ENCODE measurements at regions not wholly inside any gene's neighbourhood (a gene's known extent, or its start where the extent isn't known, plus 50 kb on each side); places are given as distances from the start of the nearest gene placed in this dataset.

GRCh38 chr18:76209597-76209996 is 285.4 kb downstream of the ZNF516 start:
- peak; percentile 21 for DNase-seq (ENCODE audit: low read depth)

GRCh38 chr18:76208678-76209306 is 286.2 kb downstream of the ZNF516 start:
- H3K4me3 ChIP-seq (ENCODE audit: low read depth, low read length): peak overlapping the region; percentile 9
- DNase-seq (ENCODE audit: low read depth): no peak

More at GRCh38 chr18:76209597-76209996, 285.4 kb downstream of the ZNF516 start:
- no peak overlapping the region for H3K4me3 ChIP-seq (ENCODE audit: low read depth, low read length)

GRCh38 chr18:76205906-76206305 is 289.1 kb downstream of the ZNF516 start:
- no peak overlapping the region for H3K4me3 ChIP-seq (ENCODE audit: low read depth, low read length)
- no peak for DNase-seq (ENCODE audit: low read depth)

- no peak overlapping the region for H3K4me3 ChIP-seq (ENCODE audit: low read depth, low read length)
Observed at GRCh38 chr18:76203552-76203951, 291.5 kb downstream of the ZNF516 start.

GRCh38 chr18:76202322-76202721 is 292.7 kb downstream of the ZNF516 start:
- no peak for DNase-seq (ENCODE audit: low read depth)
- H3K4me3 ChIP-seq (ENCODE audit: low read depth, low read length): no peak overlapping the region

More at GRCh38 chr18:76203552-76203951, 291.5 kb downstream of the ZNF516 start:
- DNase-seq (ENCODE audit: low read depth): no peak

- no peak overlapping the region for H3K4me3 ChIP-seq (ENCODE audit: low read depth, low read length)
- DNase-seq (ENCODE audit: low read depth): no peak
Observed at GRCh38 chr18:76195601-76196000, 299.4 kb downstream of the ZNF516 start.

- no peak for DNase-seq (ENCODE audit: low read depth)
- H3K4me3 ChIP-seq (ENCODE audit: low read depth, low read length): no peak overlapping the region
Observed at GRCh38 chr18:76188097-76188496, 306.9 kb downstream of the ZNF516 start.

- H3K4me3 ChIP-seq (ENCODE audit: low read depth, low read length): no peak overlapping the region
- no peak for DNase-seq (ENCODE audit: low read depth)
Observed at GRCh38 chr18:76179257-76179656, 315.8 kb downstream of the ZNF516 start.

- no peak for DNase-seq (ENCODE audit: low read depth)
- H3K4me3 ChIP-seq (ENCODE audit: low read depth, low read length): no peak overlapping the region
Observed at GRCh38 chr18:76177160-76177559, 317.9 kb downstream of the ZNF516 start.

- DNase-seq (ENCODE audit: low read depth): no peak
- no peak overlapping the region for H3K4me3 ChIP-seq (ENCODE audit: low read depth, low read length)
Observed at GRCh38 chr18:76174451-76174850, 320.6 kb downstream of the ZNF516 start.

- no peak for DNase-seq (ENCODE audit: low read depth)
- no peak overlapping the region for H3K4me3 ChIP-seq (ENCODE audit: low read depth, low read length)
Observed at GRCh38 chr18:76169733-76170132, 325.3 kb downstream of the ZNF516 start.

- no peak overlapping the region for H3K4me3 ChIP-seq (ENCODE audit: low read depth, low read length)
- DNase-seq (ENCODE audit: low read depth): no peak
Observed at GRCh38 chr18:76167845-76168621, 327.0 kb downstream of the ZNF516 start.

- DNase-seq (ENCODE audit: low read depth): no peak
- no peak overlapping the region for H3K4me3 ChIP-seq (ENCODE audit: low read depth, low read length)
Observed at GRCh38 chr18:76167410-76167809, 327.6 kb downstream of the ZNF516 start.

- no peak overlapping the region for H3K4me3 ChIP-seq (ENCODE audit: low read depth, low read length)
- DNase-seq (ENCODE audit: low read depth): no peak
Observed at GRCh38 chr18:76162886-76163285, 332.2 kb downstream of the ZNF516 start.

- no peak for DNase-seq (ENCODE audit: low read depth)
- H3K4me3 ChIP-seq (ENCODE audit: low read depth, low read length): no peak overlapping the region
Observed at GRCh38 chr18:76161983-76162382, 333.1 kb downstream of the ZNF516 start.

- no peak overlapping the region for H3K4me3 ChIP-seq (ENCODE audit: low read depth, low read length)
- no peak for DNase-seq (ENCODE audit: low read depth)
Observed at GRCh38 chr18:76153691-76154090, 341.4 kb downstream of the ZNF516 start.

GRCh38 chr18:76149734-76150133 is 345.3 kb downstream of the ZNF516 start:
- DNase-seq (ENCODE audit: low read depth): no peak
- H3K4me3 ChIP-seq (ENCODE audit: low read depth, low read length): no peak overlapping the region

GRCh38 chr18:76149284-76149683 is 345.8 kb downstream of the ZNF516 start:
- H3K4me3 ChIP-seq (ENCODE audit: low read depth, low read length): no peak overlapping the region
- DNase-seq (ENCODE audit: low read depth): no peak

GRCh38 chr18:76145521-76146376 is 349.3 kb downstream of the ZNF516 start:
- no peak for DNase-seq (ENCODE audit: low read depth)

GRCh38 chr18:76144844-76145243 is 350.2 kb downstream of the ZNF516 start:
- H3K4me3 ChIP-seq (ENCODE audit: low read depth, low read length): no peak overlapping the region
- DNase-seq (ENCODE audit: low read depth): no peak

More at GRCh38 chr18:76145521-76146376, 349.3 kb downstream of the ZNF516 start:
- H3K4me3 ChIP-seq (ENCODE audit: low read depth, low read length): no peak overlapping the region
